ENCODE measurements at regions not wholly inside any gene's neighbourhood (a gene's known extent, or its start where the extent isn't known, plus 50 kb on each side); places are given as distances from the start of the nearest gene placed in this dataset.

- TF ChIP-seq, protein P1, sequence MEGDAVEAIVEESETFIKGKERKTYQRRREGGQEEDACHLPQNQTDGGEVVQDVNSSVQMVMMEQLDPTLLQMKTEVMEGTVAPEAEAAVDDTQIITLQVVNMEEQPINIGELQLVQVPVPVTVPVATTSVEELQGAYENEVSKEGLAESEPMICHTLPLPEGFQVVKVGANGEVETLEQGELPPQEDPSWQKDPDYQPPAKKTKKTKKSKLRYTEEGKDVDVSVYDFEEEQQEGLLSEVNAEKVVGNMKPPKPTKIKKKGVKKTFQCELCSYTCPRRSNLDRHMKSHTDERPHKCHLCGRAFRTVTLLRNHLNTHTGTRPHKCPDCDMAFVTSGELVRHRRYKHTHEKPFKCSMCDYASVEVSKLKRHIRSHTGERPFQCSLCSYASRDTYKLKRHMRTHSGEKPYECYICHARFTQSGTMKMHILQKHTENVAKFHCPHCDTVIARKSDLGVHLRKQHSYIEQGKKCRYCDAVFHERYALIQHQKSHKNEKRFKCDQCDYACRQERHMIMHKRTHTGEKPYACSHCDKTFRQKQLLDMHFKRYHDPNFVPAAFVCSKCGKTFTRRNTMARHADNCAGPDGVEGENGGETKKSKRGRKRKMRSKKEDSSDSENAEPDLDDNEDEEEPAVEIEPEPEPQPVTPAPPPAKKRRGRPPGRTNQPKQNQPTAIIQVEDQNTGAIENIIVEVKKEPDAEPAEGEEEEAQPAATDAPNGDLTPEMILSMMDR (IDR thresholded peaks at IDR 0.05): no peak
- Mint-ChIP-seq H3K27ac (ENCODE audit: unreplicated experiment) (no peak overlapping the region), H3K4me1 (ENCODE audit: low read depth) (peaks cover 26% of the 10 kb centered on the region), H3K9me3 (ENCODE audit: low read depth) (no peaks in the 10 kb centered on the region), H3K4me3 (ENCODE audit: unreplicated experiment) (no peak overlapping the region), H3K36me3 (ENCODE audit: low read depth) (no peaks in the 10 kb centered on the region), H3K27me3 (ENCODE audit: low read depth) (no peaks in the 10 kb centered on the region)
- no peak for DNase-seq (ENCODE audit: low spot score)
These were observed 120.3 kb downstream of the LCA5 start for GRCh38 chr6:79416931-79417330.

DNA sequence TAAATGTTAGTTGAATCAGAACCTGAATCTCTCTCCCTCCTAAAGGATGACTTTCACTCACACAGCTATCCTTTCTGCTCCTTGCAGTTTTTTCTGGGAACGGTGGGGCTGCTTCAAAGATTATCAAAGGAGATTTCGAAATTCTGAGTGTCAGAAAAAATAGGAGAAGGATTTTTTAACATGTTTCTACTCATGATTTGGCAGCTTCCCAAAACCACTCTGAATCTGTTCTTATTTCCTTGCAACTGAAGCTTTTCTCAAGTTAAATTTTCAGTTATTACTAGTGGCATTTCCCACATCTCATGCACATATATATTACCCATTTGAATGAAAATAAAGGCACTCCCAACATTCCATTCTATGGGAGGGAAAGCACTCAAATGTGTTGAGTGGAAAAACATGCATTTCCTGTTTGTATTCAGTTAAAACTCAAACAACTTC lies 123.6 kb downstream of the LCA5 start:
- no peaks in the 10 kb centered on the region for H3K9me3 Mint-ChIP-seq (ENCODE audit: low read depth)
- H3K27ac Mint-ChIP-seq (ENCODE audit: unreplicated experiment): peak overlapping the region; percentile 84

GRCh38 chr6:79410806-79411205 lies 126.4 kb downstream of the LCA5 start:
- no peak for DNase-seq (ENCODE audit: low spot score)
- Mint-ChIP-seq H3K9me3 (ENCODE audit: low read depth) (no peaks in the 10 kb centered on the region), H3K27ac (ENCODE audit: unreplicated experiment) (no peak overlapping the region), H3K4me3 (ENCODE audit: unreplicated experiment) (no peak overlapping the region), H3K4me1 (ENCODE audit: low read depth) (peaks cover 16% of the 10 kb centered on the region), H3K36me3 (ENCODE audit: low read depth) (no peaks in the 10 kb centered on the region), H3K27me3 (ENCODE audit: low read depth) (no peaks in the 10 kb centered on the region)
- TF ChIP-seq, protein P1 (IDR thresholded peaks at IDR 0.05): no peak

More for the DNA sequence above, 123.6 kb downstream of the LCA5 start:
- no peaks in the 10 kb centered on the region for H3K36me3 Mint-ChIP-seq (ENCODE audit: low read depth)
- peaks cover 16% of the 10 kb centered on the region for H3K4me1 Mint-ChIP-seq (ENCODE audit: low read depth)
- no peaks in the 10 kb centered on the region for H3K27me3 Mint-ChIP-seq (ENCODE audit: low read depth)
- TF ChIP-seq, protein P1 (IDR thresholded peaks at IDR 0.05): no peak
- no peak for DNase-seq (ENCODE audit: low spot score)
- H3K4me3 Mint-ChIP-seq (ENCODE audit: unreplicated experiment): no peak overlapping the region

DNA sequence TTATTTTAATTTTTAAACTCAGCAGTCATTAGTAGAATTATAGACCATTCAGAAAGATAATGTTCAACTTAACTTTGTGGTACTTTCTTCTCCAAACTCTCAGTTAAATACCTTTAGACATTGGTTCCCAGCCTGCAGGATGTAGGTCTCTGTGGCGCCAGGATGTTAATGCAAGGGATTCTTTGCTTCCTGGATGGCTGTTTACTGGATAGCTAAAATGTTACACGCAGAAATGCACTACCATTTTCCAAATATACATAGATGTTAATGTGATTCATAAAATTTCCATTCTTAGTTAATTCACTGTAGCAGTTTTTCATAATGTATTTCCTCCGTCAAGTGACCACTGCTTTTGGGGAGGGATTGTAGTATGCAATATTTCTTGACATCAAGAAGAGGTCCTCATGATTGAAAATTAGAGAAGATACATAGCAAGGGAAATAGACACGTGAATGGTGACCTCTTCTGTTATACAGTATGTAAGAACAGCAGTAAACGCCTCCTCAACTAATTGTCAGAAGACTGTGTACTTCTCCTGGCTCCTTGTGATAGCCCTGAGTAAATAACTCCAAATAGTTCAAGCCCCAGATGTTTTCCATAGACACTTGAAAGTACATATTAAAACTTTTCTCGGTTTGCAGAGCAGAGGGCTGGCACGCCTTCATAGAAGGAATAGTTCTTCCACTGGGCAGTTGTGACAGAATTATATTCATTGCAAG lies 128.8 kb downstream of the LCA5 start:
- no peak overlapping the region for H3K27ac Mint-ChIP-seq (ENCODE audit: unreplicated experiment)
- H3K9me3 Mint-ChIP-seq (ENCODE audit: low read depth): peaks cover 3% of the 10 kb centered on the region
- no peaks in the 10 kb centered on the region for H3K27me3 Mint-ChIP-seq (ENCODE audit: low read depth)
- H3K4me3 Mint-ChIP-seq (ENCODE audit: unreplicated experiment): no peak overlapping the region
- H3K36me3 Mint-ChIP-seq (ENCODE audit: low read depth): no peaks in the 10 kb centered on the region
- H3K4me1 Mint-ChIP-seq (ENCODE audit: low read depth): peaks cover 7% of the 10 kb centered on the region
- TF ChIP-seq, protein P1 (IDR thresholded peaks at IDR 0.05): no peak
- no peak for DNase-seq (ENCODE audit: low spot score)

GRCh38 chr6:79404677-79405076 lies 132.6 kb downstream of the LCA5 start:
- no peak for DNase-seq (ENCODE audit: low spot score)
- Mint-ChIP-seq H3K9me3 (ENCODE audit: low read depth) (peaks cover 3% of the 10 kb centered on the region), H3K4me1 (ENCODE audit: low read depth) (peaks cover 10% of the 10 kb centered on the region), H3K27ac (ENCODE audit: unreplicated experiment) (no peak overlapping the region), H3K27me3 (ENCODE audit: low read depth) (no peaks in the 10 kb centered on the region), H3K4me3 (ENCODE audit: unreplicated experiment) (no peak overlapping the region), H3K36me3 (ENCODE audit: low read depth) (no peaks in the 10 kb centered on the region)
- TF ChIP-seq, protein P1 (IDR thresholded peaks at IDR 0.05): no peak

All from chondrocyte (in vitro differentiated cells).